ENCODE measurements at regions not wholly inside any gene's neighbourhood (a gene's known extent, or its start where the extent isn't known, plus 50 kb on each side); places are given as distances from the start of the nearest gene placed in this dataset.

DNA sequence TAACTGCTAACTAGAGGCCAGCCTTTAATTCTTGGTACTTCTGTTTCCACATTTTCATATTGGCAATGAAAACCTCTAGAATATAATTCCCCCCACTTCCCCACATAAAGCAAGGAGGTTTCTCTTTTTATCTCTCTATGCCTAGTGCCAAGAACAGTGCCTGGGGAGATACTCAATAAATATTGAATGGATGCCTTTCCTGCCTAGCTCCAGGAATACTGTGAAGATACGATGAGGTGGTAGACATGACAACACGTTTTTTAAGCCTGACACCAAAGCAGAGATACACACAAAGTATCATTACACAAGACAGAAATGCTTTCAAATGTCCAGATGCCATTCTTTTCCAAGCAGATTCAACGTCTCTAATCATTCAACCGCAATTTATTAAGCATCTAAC, 535.5 kb downstream of the XIRP2 start:
- Histone ChIP-seq H3K27me3 (no peaks in the 10 kb centered on the region), H3K9me3 (no peaks in the 10 kb centered on the region), H3K36me3 (no peaks in the 10 kb centered on the region), H3K4me3 (no peak overlapping the region), H3K4me1 (no peaks in the 10 kb centered on the region), H3K27ac (no peak overlapping the region)
- WGBS, 2 donors (ENCODE audit: low coverage in 1 of 2): 56 to 62% methylated on average over 4 of the region's 4 CpGs
- DNase-seq: no peak
- in situ Hi-C loops (cut with MboI; ENCODE audit: low pct_ligation_motif_present in 1 of 4, low pct_unique_long_range_greater_than_20kb in 1 of 4, low sequenced_read_pairs in 3 of 4) (no loop called here), intact Hi-C loops (cut with DNase I; ENCODE audit: low total_unique reads) (no loop called here)
- TF ChIP-seq EP300 (IDR thresholded peaks at IDR 0.05; ENCODE audit: low read depth): no peak
- no peak for TF ChIP-seq POLR2A (IDR thresholded peaks at IDR 0.05)
- TF ChIP-seq, protein P1, sequence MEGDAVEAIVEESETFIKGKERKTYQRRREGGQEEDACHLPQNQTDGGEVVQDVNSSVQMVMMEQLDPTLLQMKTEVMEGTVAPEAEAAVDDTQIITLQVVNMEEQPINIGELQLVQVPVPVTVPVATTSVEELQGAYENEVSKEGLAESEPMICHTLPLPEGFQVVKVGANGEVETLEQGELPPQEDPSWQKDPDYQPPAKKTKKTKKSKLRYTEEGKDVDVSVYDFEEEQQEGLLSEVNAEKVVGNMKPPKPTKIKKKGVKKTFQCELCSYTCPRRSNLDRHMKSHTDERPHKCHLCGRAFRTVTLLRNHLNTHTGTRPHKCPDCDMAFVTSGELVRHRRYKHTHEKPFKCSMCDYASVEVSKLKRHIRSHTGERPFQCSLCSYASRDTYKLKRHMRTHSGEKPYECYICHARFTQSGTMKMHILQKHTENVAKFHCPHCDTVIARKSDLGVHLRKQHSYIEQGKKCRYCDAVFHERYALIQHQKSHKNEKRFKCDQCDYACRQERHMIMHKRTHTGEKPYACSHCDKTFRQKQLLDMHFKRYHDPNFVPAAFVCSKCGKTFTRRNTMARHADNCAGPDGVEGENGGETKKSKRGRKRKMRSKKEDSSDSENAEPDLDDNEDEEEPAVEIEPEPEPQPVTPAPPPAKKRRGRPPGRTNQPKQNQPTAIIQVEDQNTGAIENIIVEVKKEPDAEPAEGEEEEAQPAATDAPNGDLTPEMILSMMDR (IDR thresholded peaks at IDR 0.05): no peak
- no peak for TF ChIP-seq POLR2AphosphoS5 (IDR thresholded peaks at IDR 0.05)

DNA sequence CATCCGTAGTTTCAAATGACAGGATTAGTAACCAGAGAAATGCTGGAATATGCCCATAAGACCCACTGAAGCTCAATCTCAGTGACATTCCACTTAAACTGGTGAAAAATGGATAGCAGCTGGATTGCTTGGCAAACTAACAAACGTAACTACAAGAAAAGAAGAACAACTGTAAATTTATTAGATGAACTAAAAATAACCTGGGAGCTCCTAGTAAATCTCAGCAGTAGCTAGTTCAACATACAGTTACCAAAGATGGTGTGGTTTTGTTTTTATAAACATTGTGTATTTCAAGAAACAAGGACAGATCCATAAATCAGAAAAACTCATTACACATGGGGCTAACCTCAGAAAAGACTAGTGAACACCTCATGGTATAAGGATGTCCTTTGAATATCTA, 531.9 kb downstream of the XIRP2 start:
- Histone ChIP-seq H3K4me3 (no peak overlapping the region), H3K4me1 (no peaks in the 10 kb centered on the region), H3K9me3 (no peaks in the 10 kb centered on the region), H3K27ac (no peak overlapping the region), H3K27me3 (no peaks in the 10 kb centered on the region), H3K36me3 (no peaks in the 10 kb centered on the region)
- 43 to 55% methylated on average over 2 of the region's 2 CpGs for WGBS, 2 donors (ENCODE audit: low coverage in 1 of 2)
- intact Hi-C loops (cut with DNase I; ENCODE audit: low total_unique reads): no loop called here
- no peak for DNase-seq
- in situ Hi-C loops (cut with MboI; ENCODE audit: low pct_ligation_motif_present in 1 of 4, low pct_unique_long_range_greater_than_20kb in 1 of 4, low sequenced_read_pairs in 3 of 4): no loop called here
- TF ChIP-seq, protein P1 (IDR thresholded peaks at IDR 0.05): no peak
- TF ChIP-seq POLR2AphosphoS5 (IDR thresholded peaks at IDR 0.05): peak in 1 of 3 donors; percentile 18

DNA sequence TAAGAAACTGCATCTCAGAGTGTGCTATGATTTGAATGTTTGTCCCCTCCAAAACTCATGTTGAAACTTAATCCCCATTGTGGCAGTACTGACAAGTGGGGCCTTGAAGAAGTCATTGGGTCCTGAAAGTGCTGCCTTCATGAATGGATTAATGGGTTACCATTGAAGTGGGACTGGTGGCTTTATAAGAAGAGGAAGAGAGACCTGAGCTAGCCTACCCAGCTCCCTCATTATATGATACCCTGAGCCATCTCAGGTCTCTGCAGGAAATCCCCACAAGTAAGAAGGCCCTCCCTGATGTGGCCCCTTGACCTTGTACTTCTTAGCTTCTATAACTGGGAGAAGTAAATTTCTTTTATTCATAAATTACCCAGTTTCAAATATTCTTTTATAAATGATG, 526.8 kb downstream of the XIRP2 start:
- H3K27me3 ChIP-seq: no peaks in the 10 kb centered on the region
- TF ChIP-seq POLR2AphosphoS5 (IDR thresholded peaks at IDR 0.05) (no peak), POLR2A (IDR thresholded peaks at IDR 0.05) (no peak), EP300 (IDR thresholded peaks at IDR 0.05; ENCODE audit: low read depth) (no peak)
- TF ChIP-seq, protein P1 (IDR thresholded peaks at IDR 0.05): no peak
- H3K36me3 ChIP-seq: no peaks in the 10 kb centered on the region
- H3K4me3 ChIP-seq: no peak overlapping the region
- H3K27ac ChIP-seq: no peak overlapping the region
- intact Hi-C loops (cut with DNase I; ENCODE audit: low total_unique reads): no loop called here
- no peak for DNase-seq
- in situ Hi-C loops (cut with MboI; ENCODE audit: low pct_ligation_motif_present in 1 of 4, low pct_unique_long_range_greater_than_20kb in 1 of 4, low sequenced_read_pairs in 3 of 4): no loop called here
- no peaks in the 10 kb centered on the region for H3K4me1 ChIP-seq
- peaks cover 0 to 6% of the 10 kb centered on the region in 2 donors for H3K9me3 ChIP-seq

DNA sequence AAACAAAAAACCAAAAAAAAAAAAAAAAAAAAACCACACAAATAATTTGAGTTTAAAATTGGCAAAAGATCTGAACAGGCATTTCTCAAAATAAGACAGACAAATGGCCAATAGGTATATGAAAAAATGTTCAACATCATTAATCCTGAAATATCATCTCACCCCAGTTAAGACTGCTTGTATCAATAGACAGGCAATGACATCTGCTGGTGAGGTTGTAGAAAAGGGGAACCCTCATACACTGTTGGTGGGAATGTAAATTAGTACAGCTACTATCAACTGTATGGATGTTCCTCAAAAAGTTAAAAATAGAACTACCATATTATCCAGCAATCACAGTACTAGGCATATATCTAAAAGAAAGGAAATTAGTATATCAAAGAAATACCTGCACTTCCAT, 523.1 kb downstream of the XIRP2 start:
- Histone ChIP-seq H3K9me3 (peaks cover 0 to 6% of the 10 kb centered on the region in 2 donors), H3K4me1 (no peaks in the 10 kb centered on the region), H3K36me3 (no peaks in the 10 kb centered on the region), H3K4me3 (no peak overlapping the region), H3K27me3 (no peaks in the 10 kb centered on the region), H3K27ac (no peak overlapping the region)
- intact Hi-C loops (cut with DNase I; ENCODE audit: low total_unique reads) (no loop called here), in situ Hi-C loops (cut with MboI; ENCODE audit: low pct_ligation_motif_present in 1 of 4, low pct_unique_long_range_greater_than_20kb in 1 of 4, low sequenced_read_pairs in 3 of 4) (no loop called here)
- DNase-seq: no peak
- TF ChIP-seq POLR2A (IDR thresholded peaks at IDR 0.05): no peak
- TF ChIP-seq, protein P1 (IDR thresholded peaks at IDR 0.05): no peak
- TF ChIP-seq EP300 (IDR thresholded peaks at IDR 0.05; ENCODE audit: low read depth): no peak
- TF ChIP-seq POLR2AphosphoS5 (IDR thresholded peaks at IDR 0.05): no peak

Measured in transverse colon (tissue), 4 donors.